ENCODE measurements at regions not wholly inside any gene's neighbourhood (a gene's known extent, or its start where the extent isn't known, plus 50 kb on each side); places are given as distances from the start of the nearest gene placed in this dataset.
"Not testable (repeated sequence)": the region's sequence is repeated elsewhere in the genome, so short reads cannot be mapped to it uniquely, and the experiment has no call there.

GRCh38 chr10:35783305-35783838, 141.3 kb upstream of the FZD8 start:
- Mint-ChIP-seq H3K36me3 (ENCODE audit: low read depth) (no peaks in the 10 kb centered on the region), H3K4me3 (no peak overlapping the region), H3K27ac (no peak overlapping the region), H3K27me3 (peaks cover 1% of the 10 kb centered on the region), H3K9me3 (peaks cover 5% of the 10 kb centered on the region), H3K4me1 (ENCODE audit: low read depth) (no peaks in the 10 kb centered on the region)
- DNase-seq, result no peak
- ChIA-PET CTCF (no interaction called here), POLR2A (no interaction called here)
- no peak for ATAC-seq
- intact Hi-C loops (cut with micrococcal nuclease), result loop anchor here (5.0 kb wide), 1 partner anchor 146 kb away; no protein-coding TSS in a partner anchor
- no peak for TF ChIP-seq CTCF (IDR thresholded peaks at IDR 0.05)

- no peak for TF ChIP-seq CTCF (IDR thresholded peaks at IDR 0.05)
- intact Hi-C loops (cut with micrococcal nuclease), result loop anchor here (5.0 kb wide), 1 partner anchor 144 kb away; no protein-coding TSS in a partner anchor
- DNase-seq (peak; percentile 10), ATAC-seq (no peak)
- ChIA-PET CTCF (no interaction called here), POLR2A (no interaction called here)
- H3K4me1 Mint-ChIP-seq (ENCODE audit: low read depth), result no peaks in the 10 kb centered on the region
- no peaks in the 10 kb centered on the region for H3K36me3 Mint-ChIP-seq (ENCODE audit: low read depth)
- H3K27me3 Mint-ChIP-seq, result peaks cover 1% of the 10 kb centered on the region
- H3K27ac Mint-ChIP-seq, result no peak overlapping the region
- H3K9me3 Mint-ChIP-seq, result peaks cover 2% of the 10 kb centered on the region
- H3K4me3 Mint-ChIP-seq, result no peak overlapping the region
Measured at GRCh38 chr10:35781643-35782035, 139.5 kb upstream of the FZD8 start.

GRCh38 chr10:35780970-35781642, 139.0 kb upstream of the FZD8 start:
- H3K27ac Mint-ChIP-seq, result no peak overlapping the region
- CTCF ChIA-PET, result interaction anchor here (0.6 kb wide), 1 partner anchor 146 kb away, joined by 3 read pairs; no protein-coding TSS in a partner anchor
- no peaks in the 10 kb centered on the region for H3K36me3 Mint-ChIP-seq (ENCODE audit: low read depth)
- H3K4me3 Mint-ChIP-seq, result no peak overlapping the region
- ATAC-seq (no peak), DNase-seq (no peak)
- intact Hi-C loops (cut with micrococcal nuclease), result loop anchor here (5.0 kb wide), 1 partner anchor 144 kb away; no protein-coding TSS in a partner anchor
- peaks cover 2% of the 10 kb centered on the region for H3K9me3 Mint-ChIP-seq
- POLR2A ChIA-PET, result no interaction called here
- no peak for TF ChIP-seq CTCF (IDR thresholded peaks at IDR 0.05)
- peaks cover 1% of the 10 kb centered on the region for H3K27me3 Mint-ChIP-seq
- H3K4me1 Mint-ChIP-seq (ENCODE audit: low read depth), result no peaks in the 10 kb centered on the region

- no peak for DNase-seq
- ChIA-PET POLR2A (no interaction called here), CTCF (interaction anchor here (1.4 kb wide), 1 partner anchor 143 kb away, joined by 3 read pairs; no protein-coding TSS in a partner anchor)
- Mint-ChIP-seq H3K27me3 (peaks cover 1% of the 10 kb centered on the region), H3K27ac (no peak overlapping the region), H3K4me3 (no peak overlapping the region), H3K9me3 (no peaks in the 10 kb centered on the region), H3K4me1 (ENCODE audit: low read depth) (no peaks in the 10 kb centered on the region), H3K36me3 (ENCODE audit: low read depth) (no peaks in the 10 kb centered on the region)
- intact Hi-C loops (cut with micrococcal nuclease), result no loop called here
- no peak for TF ChIP-seq CTCF (IDR thresholded peaks at IDR 0.05)
- no peak for ATAC-seq
Measured at GRCh38 chr10:35778306-35778705, 136.2 kb upstream of the FZD8 start.

- CTCF ChIA-PET; H3K27me3 Mint-ChIP-seq; H3K27ac Mint-ChIP-seq; H3K9me3 Mint-ChIP-seq; H3K36me3 Mint-ChIP-seq (ENCODE audit: low read depth); DNase-seq; intact Hi-C loops (cut with micrococcal nuclease); ATAC-seq; POLR2A ChIA-PET; H3K4me3 Mint-ChIP-seq; H3K4me1 Mint-ChIP-seq (ENCODE audit: low read depth): not testable (repeated sequence)
Measured at GRCh38 chr10:35776557-35776956, 134.5 kb upstream of the FZD8 start.
